HG03565 (cell line): ENCODE measurements at regions not wholly inside any gene's neighbourhood (a gene's known extent, or its start where the extent isn't known, plus 50 kb on each side); places are given as distances from the start of the nearest gene placed in this dataset.
A peak's percentile ranks its signal among the peaks of the same experiment; 100 is the strongest.
"Not testable (repeated sequence)": the region's sequence is repeated elsewhere in the genome, so short reads cannot be mapped to it uniquely, and the experiment has no call there.

Experiments
- ATAC-seq: cut with Tn5 transposase; IDR thresholded peaks from one replicate; pipeline ENCODE4 v1.9.1; 2021; ENCODE audit warnings: mild to moderate bottlenecking, moderate library complexity; ENCODE audit not compliant: unreplicated experiment

GRCh38 chr6:119445666-119446065, 96.1 kb upstream of the MAN1A1 start:
- no peak for ATAC-seq

- ATAC-seq, result peak; percentile 78
Observed at GRCh38 chr6:119444642-119445557, 95.3 kb upstream of the MAN1A1 start.

- no peak for ATAC-seq
Observed at GRCh38 chr6:119443993-119444641, 94.6 kb upstream of the MAN1A1 start.

- peak; percentile 24 for ATAC-seq
Observed at GRCh38 chr6:119442776-119443184, 93.2 kb upstream of the MAN1A1 start.

- ATAC-seq, result no peak
Observed at GRCh38 chr6:119440953-119441352, 91.4 kb upstream of the MAN1A1 start.

- ATAC-seq, result no peak
Observed at GRCh38 chr6:119436583-119436982, 87.0 kb upstream of the MAN1A1 start.

- no peak for ATAC-seq
Observed at GRCh38 chr6:119431799-119432198, 82.2 kb upstream of the MAN1A1 start.

- ATAC-seq, result no peak
Observed at GRCh38 chr6:119430805-119431204, 81.2 kb upstream of the MAN1A1 start.

GRCh38 chr6:119428633-119429032, 79.1 kb upstream of the MAN1A1 start:
- ATAC-seq, result no peak

- no peak for ATAC-seq
Observed at GRCh38 chr6:119426619-119427018, 77.1 kb upstream of the MAN1A1 start.

GRCh38 chr6:119423996-119424395, 74.4 kb upstream of the MAN1A1 start:
- no peak for ATAC-seq

- ATAC-seq, result not testable (repeated sequence)
Observed at GRCh38 chr6:119418084-119418483, 68.5 kb upstream of the MAN1A1 start.

GRCh38 chr6:119407156-119407555, 57.6 kb upstream of the MAN1A1 start:
- ATAC-seq, result no peak

- ATAC-seq, result not testable (repeated sequence)
Observed at GRCh38 chr6:119405114-119405513, 55.6 kb upstream of the MAN1A1 start.
